HK-2 (cell line): ENCODE measurements at regions not wholly inside any gene's neighbourhood (a gene's known extent, or its start where the extent isn't known, plus 50 kb on each side); places are given as distances from the start of the nearest gene placed in this dataset.
"Not testable (repeated sequence)": the region's sequence is repeated elsewhere in the genome, so short reads cannot be mapped to it uniquely, and the experiment has no call there.

ENCODE experiments used
- DNase-seq: peaks from one replicate; pipeline ENCODE4 v3.0.0-alpha.2; 2018; ENCODE audit not compliant: unreplicated experiment

DNA sequence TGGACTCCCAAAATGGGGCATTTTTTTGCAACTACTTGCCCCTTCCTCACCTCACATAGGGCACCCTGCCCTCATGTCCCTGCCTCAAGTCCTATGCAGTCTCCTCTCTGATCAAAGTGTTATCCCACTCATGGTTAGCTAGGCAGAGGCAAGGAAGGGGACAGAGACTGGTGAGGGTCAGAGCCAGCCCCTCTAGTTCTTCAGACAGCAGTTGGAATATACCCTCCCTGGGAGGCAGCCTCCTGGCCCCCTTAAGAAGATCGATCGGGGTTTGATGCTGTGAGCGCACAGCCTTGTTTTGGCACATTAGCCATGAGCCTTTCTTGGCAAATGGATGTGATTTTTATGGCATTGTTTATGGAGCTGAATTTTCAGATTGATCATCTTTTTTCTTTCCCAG, 436.9 kb downstream of the BUD13 start:
- no peak for DNase-seq

DNA sequence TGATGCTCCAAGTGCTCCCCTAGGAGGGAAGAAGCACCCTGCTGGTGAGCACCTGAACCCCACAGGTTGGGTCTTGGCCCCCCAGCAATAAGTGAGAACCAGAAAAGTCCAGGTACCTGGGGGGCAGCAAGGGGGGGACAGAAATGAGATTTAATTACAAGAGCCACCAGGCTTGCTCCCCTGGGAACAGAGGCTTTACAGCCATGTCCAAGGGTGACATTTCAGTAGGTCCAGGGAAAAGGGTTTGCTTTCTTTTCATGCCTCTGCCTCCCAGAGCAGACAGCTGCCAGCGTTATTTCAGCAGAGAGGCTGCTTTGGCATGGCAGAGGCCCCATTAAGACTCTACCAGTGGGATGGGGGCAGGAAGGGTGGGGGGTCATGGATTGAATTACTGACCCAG, 437.7 kb downstream of the BUD13 start:
- DNase-seq = no peak

DNA sequence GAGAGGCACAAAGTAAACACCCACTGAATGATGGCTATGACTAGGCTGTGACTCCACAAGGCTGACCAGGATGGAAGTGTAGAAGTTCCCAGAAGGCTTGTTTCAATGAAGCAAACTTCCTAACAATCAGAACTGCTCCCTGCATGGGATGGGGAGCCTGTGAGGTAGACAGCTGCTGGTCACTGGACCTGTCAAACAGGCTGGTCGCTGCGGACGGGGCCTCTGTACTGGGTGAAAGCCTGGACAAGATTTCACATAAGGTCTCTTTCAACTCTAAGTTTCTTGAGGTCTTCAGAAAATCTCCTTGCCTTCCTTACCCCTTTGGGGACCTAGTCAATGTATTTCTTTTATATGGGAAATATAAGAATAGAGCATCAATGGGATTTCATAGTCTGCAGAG, 438.2 kb downstream of the BUD13 start:
- DNase-seq = no peak

DNA sequence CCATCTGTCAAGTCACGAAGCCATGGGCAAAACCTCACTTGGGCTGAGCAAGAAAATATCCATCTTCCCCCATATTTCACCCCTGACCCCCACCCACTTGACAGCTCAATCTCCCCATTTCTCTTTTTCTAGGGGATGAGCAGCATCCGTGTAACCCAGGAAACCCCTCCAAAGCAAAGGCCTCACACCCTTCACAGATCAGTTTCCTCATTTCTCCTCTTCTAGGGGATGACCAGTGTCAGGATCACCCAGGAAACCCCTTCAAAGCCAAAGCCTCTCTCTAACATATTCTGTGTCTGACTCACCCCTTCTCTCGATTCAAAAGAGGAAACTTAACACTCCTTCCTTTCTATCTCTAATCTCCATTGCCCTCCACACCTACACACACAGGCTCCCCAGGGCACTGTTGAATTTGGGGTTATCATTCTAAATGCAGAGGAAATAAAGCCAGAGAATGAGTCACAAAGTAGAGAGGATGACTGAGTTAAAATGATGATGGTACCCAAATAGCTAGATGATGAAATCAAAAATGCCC, 439.7 kb downstream of the BUD13 start:
- no peak for DNase-seq

DNA sequence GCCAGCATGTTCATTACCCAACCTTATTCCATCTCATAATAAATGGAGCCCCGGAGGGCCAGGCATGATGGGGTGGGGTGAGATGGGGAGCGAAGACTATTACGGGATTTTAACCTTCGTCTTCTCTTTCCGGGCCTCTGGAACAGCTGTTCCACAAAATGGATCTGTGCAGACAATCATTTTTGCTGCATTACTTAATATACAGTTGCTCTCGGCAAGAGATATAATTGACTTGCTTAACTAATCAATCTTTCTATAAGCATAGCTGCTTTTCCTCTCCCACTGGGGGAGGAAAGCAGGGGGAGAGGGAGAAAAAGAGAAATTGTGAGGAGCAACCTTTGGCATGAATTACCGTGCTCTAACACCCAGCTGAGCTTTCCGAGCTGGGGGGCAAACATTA, 440.4 kb downstream of the BUD13 start:
- DNase-seq = no peak

DNA sequence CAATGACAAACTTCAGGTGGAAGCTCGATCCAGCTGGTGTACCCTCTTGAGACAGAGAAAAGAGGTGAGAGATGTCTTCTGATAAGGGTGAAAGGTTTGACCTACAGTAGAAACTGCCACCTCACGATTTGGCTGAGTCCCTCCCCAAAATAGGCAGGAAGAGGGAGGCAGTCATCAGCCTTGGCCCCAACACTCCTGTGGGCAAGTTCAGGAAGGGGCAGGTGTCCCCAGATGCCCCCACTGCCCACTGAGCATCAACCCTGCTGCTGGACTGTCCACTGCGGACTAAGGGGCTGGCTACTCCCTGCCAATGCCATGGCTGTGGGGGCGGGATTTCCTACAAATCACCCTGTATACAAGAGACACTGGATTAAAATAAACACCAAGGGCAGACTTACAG, 441.4 kb downstream of the BUD13 start:
- DNase-seq = no peak

DNA sequence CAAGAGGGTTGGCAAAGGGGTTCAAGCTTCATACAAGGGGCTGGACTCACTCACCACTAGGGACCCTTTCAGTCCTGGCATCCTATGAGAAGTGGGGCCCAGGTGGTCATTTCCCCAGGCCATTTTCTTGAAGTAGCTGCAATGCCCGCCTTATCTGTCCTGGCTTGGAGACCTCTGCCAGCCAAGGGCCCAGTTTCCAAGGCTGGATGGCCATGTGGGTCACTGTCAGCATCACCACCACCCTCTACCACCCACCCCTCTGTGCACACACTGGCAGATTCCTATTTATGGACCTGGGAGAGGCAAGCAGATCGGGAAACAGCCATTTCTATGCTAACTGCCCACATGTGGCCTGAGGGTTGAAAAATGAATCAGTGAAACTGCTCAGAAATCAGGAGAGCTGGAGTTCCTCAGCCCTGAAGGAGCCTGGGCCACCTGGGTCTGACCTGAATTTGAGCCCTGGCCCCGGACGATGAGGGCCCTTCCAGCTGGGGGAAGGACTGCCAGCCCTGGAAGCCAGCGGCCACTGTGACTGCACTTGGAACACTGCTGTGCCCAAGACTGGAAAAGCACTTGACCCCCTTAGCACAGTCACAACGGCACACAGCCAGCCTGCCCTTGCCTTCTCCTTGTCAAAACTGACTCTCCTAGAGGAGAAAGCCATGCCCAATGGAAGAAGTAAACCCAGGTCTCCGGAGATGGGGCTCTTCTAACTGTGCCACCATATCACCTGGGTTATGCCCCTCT, 442.2 kb downstream of the BUD13 start:
- no peak for DNase-seq

DNA sequence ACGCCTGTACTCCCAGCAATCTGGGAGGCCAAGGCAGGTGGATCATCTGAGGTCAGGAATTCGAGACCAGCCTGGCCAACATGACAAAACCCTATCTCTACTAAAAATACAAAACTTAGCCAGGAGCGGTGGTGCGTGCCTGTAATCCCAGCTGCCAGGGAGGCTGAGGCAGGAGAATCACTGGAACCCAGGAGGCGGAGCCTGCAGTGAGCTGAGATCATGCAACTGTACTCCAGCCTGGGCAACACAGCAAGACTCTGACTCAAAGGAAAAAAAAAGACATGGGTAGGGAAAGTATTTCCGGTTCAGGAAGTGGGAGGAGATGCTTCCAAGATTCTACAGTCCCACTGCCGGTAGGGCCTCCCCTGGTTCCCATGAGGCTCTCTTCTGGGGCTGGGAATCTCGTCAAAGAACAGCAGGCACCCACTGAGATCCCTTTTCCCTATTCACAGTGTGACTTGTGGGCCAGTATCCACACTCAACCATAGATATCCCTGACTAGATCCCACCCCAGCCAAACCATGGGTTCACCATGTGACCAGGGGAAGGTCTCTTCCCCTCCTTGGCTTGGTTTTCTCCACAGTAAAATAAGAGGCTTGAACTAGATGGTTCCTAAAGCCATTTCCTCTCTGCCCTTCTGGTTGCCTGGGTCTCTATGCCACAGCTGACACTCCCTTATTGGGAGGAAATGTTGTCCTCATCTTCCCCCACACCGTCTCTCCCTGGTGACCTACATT, 443.3 kb downstream of the BUD13 start:
- no peak for DNase-seq

DNA sequence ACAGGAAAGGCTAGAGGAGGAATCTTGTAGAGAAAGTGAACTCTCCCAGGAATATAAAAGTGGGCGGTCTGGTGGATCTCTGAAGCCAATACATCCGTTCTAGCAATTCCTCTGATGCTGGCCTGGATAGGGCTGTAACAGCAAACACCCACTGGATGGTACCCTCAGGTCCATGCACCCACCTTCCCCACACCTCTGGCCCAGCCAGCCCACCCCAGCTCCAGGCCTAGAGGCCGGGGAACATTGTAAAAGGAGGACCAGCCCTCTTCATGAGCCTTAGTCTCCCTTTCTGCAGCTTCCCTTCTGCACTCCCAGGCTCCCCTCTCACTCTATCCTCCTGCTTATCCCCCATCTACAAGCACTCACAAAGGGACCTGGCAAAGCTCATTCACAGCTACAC, 443.9 kb downstream of the BUD13 start:
- DNase-seq = no peak

DNA sequence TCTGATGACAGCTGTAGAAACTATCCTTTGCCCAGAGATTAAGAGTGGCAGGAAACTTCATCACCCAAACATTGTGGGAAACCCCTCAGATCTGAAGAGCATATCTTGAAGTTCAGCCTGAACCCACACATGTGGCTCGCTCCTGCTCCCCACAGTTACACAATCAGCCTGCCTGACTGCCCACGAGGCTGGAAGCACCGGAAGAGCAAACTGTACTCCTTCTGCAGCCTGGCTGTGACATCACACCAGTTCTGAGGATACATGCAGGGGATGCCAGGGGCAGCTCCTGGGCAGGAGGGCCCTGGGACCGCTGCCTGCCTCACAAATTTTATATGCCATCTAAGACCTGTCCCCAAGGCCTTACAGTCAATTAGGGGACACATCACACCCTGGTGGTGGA, 444.4 kb downstream of the BUD13 start:
- no peak for DNase-seq

DNA sequence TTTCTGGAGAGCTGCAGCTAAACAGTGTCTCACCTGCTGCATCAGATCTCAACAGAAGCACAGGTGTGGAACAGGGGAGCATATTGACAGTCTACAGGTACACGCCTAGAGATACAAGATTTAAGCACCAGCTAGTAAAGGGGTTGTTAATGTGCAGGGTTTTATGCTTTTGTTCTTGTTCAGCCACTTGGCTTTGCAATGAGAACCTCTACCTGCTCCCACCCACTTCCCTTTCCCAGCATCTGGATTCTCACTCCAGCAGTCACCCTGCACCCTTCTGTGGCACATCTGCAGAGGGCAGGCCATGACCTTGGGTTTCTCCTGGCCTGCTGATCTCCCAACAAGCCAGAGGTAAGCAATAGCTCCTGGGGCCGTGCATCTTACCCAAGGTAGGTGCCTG, 446.6 kb downstream of the BUD13 start:
- DNase-seq = no peak

DNA sequence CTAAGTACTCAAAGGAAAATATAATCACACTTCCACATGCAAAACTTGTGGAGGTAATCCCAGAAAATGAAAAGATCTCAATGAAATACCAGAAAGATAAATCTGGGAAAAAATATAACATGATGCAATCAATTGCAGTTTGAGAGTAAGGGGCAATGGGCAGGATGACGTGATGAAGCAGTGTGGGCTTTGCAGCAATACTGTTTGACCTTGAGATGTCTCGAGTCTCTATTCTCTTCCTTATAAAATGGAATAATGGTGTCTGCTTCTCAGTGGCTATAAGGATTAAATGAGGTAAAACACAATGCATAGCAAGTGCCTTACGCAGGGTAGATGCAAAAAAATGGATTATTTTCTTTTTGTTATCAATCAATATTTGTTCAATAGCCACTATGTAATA, 447.5 kb downstream of the BUD13 start:
- DNase-seq = no peak

DNA sequence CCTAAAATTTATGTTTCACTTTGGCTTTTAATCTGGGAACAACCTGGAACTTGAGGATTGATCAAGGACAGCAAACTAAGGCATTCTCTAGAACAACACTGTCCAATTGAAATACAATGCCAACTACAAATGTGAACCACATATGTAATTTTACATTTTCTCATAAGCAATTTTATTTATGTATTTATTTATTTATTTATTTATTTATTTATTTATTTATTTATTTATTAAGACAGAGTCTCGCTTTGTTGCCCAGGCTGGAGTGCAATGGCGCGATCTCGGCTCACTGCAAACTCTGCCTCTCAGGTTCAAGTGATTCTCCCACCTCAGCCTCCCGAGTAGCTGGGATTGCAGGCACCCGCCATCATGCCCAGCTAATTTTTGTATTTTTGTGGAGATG, 448.7 kb downstream of the BUD13 start:
- not testable (repeated sequence) for DNase-seq

DNA sequence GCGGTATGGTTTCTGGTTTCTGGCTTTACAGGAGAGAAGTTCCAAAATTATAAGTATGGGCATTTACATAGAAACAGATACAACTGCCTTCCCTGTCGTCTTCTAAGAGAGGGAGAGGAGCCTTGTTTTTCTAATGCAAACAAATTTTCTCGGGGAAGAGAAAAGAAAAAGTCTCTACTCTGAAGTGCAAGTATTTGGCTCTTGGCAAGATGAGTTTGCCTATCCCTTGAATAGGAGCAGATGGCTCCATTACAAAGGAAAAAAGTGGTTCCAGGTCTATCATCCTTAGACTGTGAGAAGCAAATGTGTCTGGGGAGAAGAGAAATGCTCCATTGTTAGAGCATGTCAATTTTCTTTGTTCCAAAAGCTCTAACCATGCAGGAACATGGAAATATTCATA, 455.6 kb downstream of the BUD13 start:
- no peak for DNase-seq

DNA sequence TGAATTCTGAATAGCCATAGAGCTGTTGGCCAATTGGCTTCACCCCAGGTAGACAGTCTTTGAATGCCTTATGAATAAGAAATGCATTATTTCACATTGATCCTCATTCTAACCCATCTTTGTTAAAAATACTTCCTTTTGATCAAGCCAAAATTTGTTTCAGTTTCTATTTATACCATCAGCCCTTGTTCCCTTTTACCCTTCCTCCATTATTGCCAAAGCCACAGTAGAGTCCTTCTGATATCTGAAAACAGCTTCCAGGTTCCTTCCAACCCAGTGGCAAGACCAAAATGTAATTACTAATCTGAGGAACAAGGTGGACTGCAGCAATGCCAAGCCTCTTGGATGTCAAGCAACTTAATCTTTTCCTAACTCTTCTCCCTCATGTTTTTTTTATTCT, 458.8 kb downstream of the BUD13 start:
- no peak for DNase-seq

DNA sequence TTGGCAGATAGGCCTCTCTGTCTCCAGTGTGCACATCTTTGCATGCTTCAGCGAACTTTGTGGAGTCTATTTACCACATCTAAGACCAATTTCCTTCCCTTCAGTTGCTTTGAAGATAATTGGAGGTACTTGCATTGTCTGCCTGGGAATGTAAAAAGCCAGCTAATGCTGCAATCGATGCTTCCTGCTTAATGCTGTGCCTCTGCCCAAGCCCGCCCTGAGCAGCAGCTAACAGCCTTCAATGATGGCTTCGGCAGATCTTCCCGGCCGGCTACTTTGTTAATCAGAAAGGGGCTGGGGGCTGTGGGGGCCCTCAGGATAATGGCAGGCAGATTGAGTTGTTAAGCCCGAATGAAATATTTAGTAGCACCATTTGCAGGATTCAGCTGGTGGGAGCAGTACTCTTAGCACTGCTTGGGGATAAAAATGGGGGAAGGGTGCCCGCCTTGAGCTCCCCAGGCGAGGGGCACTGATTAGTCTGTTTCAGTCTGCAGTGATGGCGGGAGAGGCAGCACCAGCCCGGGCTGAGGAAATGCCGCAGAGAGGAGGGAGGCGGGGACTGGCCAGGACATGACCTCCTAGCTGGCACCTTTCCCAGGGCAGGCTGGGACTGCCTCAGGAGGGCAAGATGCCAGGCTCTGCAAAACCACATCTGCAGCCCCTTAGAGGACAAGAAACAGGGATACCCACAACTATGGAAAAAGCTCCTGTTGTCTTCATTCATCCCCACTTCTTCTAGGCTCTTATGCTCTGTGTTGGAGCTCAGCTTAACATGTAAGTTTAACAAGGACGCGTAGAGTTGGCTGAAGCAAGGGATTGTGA, 460.0 kb downstream of the BUD13 start:
- no peak for DNase-seq

DNA sequence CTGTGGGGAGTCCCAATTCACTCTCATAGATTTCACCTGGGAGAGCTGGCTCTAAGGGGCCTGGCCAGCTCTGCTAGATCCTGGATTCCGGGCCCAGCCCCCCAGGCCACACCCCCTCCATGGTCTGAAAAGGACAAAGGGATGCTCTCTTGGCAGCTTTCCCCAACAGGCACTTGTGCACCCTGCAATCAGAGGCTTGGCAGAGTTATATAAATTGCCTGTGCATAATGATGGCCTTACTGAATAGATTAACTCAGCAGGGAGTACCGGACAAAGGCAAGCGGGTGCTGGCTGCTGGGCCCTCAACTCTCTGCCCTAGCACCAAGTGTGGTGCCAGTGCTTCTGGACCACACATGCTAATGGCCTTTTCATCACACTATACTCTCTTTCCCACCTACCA, 461.6 kb downstream of the BUD13 start:
- no peak for DNase-seq

DNA sequence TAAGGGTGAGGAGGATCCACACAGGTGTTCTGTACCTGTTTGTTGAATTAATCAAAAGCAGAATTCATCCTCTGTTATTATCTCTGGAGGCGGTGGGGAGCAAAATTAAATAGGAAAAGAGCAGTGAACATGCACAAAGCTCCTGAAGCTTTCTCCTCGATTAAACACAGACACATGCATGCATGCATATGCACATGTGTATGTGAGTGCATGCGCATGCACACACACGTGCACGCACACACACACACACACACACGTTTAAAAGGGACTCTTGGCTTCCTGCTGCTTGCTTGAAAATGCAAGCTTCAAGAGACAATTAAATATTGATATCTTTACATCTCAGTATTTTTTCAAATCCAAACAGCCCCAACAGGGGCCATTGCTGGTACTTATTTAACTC, 462.1 kb downstream of the BUD13 start:
- no peak for DNase-seq

DNA sequence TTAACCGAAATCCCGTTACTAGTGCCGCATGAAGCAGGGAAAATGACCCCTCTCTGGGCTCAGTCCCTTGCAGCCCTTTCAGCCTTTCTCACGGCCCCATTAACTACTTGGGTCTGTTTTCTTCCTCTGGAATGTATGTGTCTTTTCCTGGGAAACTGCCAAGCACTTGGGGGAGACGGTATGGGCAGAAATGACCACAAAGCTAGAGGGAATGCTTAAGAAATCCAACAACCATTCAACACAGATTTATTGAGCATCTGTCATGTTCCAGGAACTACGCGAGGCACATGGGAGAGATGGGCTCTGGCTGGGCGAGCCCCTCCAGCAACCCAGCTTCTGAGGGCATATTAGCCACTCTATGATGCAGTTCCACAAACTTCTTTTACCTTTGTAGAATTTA, 462.6 kb downstream of the BUD13 start:
- no peak for DNase-seq

DNA sequence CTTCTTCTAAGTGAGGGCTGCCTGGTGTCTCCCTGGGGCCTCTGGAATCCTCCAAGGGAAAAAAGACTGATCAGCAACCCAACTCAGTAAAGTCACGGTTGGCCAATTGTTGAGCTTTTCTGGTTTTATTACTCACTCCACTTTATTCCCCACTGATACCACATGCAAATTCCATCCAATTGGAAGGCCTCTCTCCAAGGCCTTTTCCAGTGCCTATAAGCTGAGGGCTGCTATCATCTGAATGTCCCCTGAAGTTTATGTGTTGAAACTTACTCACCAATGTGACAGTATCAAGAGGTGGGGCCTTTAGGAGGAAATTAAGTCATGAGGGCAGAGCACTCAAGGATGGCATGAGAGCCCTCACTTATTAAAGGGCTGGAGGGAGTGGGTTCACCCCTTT, 463.3 kb downstream of the BUD13 start:
- DNase-seq = no peak

DNA sequence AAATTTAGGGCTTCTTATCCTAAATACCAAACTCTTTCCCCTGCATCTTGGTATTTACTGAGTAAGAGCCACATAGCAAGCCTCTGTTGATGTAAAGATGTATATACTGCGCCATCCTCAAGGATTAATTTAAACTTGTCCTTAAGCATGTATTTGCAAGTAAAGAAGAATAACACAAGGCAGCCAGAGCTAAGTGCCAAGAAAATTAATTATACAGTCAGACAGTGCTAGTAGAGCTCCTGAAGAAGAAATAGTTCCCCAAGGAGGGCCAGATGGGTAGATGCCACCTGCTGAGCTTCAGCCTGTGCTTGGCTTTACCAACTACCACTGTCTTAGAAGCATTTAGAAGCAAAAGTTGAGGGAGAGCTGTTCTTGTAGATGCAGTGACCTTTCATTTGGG, 470.0 kb downstream of the BUD13 start:
- no peak for DNase-seq

DNA sequence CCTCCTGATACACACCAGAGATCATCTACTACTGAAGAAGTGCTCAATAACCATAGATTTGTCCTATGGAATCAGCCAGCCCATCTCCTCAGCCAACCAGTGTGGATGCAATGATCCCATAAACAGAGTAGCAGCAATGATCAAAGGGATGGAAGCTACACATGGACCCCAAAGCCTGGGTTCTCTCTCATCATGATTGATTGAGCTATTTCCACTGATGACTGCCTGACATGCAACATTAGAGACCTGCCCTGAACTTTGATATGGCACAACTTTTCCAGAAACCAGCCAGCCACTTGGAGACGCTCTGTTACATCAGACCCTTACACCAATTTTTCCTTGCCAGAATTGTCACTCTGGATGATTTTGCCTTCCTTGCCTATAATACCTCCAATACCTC, 471.6 kb downstream of the BUD13 start:
- no peak for DNase-seq

DNA sequence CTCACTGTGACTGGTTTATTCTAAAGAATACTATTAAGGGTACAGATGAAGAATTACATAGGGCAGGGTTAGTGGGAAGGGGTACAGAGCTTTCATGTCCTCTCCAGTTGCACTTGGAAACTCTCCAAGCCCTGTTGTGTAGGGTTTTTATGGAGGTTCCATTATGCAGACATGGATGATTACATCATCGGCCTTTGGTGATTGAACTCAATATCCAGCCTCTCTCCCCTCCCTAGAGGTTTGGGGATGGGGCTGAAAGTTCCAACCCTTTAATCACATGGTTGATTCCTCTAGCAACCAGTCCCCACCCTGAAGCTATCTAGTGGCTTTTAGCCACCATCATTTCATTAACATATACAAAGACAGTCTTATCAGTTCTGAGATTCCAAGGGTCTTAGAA, 472.6 kb downstream of the BUD13 start:
- DNase-seq = no peak
